ENCODE measurements at regions not wholly inside any gene's neighbourhood (a gene's known extent, or its start where the extent isn't known, plus 50 kb on each side); places are given as distances from the start of the nearest gene placed in this dataset.

DNA sequence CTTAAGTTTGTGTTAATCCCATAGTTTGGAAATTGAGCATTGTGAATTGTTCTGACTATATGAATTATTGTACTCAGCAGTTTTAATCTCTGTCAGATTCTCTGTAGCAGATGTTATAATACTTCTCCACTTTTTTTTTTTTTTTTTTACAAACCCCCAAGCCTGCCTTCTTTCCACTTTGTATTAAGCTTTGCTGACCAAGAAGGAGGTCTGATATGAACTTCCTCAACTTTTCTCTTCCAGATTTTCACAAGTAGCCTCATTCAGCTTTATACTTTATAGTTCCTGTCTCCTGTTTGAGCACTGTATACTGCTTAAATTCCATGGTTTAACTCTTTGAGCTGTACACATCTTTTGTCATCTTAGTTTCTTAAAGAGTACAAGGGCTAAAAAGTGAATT lies 105.0 kb downstream of the HAUS1 start:
- CTCF ChIA-PET: interaction anchor here (0.7 kb wide), 1 partner anchor 23 kb away, joined by 3 read pairs; no protein-coding TSS in a partner anchor
- POLR2A ChIA-PET: interaction anchor here (1.7 kb wide), 1 partner anchor 36 kb away, joined by 5 read pairs; a partner anchor contains a TSS
- no peaks in the 10 kb centered on the region; a peak in 1 of 3 replicates for H3K36me3 ChIP-seq (ENCODE audit: control insufficient read depth in 2 of 2, insufficient read depth in 1 of 2, low read length in 2 of 2)
- H3K9me3 ChIP-seq (ENCODE audit: control insufficient read depth, insufficient read depth, low read depth, low read length): no peaks in the 10 kb centered on the region
- H3K4me3 ChIP-seq (ENCODE audit: low read depth, low read length): no peak overlapping the region
- TF ChIP-seq ZNF514 (tag by site-specific recombination; IDR thresholded peaks at IDR 0.05) (no peak), ZNF555 (tag by site-specific recombination; conservative IDR thresholded peaks at IDR 0.05) (no peak), ZNF830 (tag by site-specific recombination; IDR thresholded peaks at IDR 0.05; ENCODE audit: low read depth) (no peak), ZNF16 (tag by site-specific recombination; IDR thresholded peaks at IDR 0.05; ENCODE audit: low read depth) (no peak), ZNF544 (tag by site-specific recombination; IDR thresholded peaks at IDR 0.05) (no peak), ZSCAN23 (tag by site-specific recombination; IDR thresholded peaks at IDR 0.05) (no peak), GFI1B (tag by site-specific recombination; IDR thresholded peaks at IDR 0.05) (no peak)
- TF ChIP-seq, protein P1, sequence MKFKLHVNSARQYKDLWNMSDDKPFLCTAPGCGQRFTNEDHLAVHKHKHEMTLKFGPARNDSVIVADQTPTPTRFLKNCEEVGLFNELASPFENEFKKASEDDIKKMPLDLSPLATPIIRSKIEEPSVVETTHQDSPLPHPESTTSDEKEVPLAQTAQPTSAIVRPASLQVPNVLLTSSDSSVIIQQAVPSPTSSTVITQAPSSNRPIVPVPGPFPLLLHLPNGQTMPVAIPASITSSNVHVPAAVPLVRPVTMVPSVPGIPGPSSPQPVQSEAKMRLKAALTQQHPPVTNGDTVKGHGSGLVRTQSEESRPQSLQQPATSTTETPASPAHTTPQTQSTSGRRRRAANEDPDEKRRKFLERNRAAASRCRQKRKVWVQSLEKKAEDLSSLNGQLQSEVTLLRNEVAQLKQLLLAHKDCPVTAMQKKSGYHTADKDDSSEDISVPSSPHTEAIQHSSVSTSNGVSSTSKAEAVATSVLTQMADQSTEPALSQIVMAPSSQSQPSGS (tag by site-specific recombination; IDR thresholded peaks at IDR 0.05; ENCODE audit: low read depth): no peak
- TF ChIP-seq, protein P2, sequence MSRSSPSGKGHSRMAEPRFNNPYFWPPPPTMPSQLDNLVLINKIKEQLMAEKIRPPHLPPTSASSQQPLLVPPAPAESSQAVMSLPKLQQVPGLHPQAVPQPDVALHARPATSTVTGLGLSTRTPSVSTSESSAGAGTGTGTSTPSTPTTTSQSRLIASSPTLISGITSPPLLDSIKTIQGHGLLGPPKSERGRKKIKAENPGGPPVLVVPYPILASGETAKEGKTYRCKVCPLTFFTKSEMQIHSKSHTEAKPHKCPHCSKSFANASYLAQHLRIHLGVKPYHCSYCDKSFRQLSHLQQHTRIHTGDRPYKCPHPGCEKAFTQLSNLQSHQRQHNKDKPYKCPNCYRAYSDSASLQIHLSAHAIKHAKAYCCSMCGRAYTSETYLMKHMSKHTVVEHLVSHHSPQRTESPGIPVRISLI (tag by site-specific recombination; IDR thresholded peaks at IDR 0.05): no peak
- TF ChIP-seq, protein P3, sequence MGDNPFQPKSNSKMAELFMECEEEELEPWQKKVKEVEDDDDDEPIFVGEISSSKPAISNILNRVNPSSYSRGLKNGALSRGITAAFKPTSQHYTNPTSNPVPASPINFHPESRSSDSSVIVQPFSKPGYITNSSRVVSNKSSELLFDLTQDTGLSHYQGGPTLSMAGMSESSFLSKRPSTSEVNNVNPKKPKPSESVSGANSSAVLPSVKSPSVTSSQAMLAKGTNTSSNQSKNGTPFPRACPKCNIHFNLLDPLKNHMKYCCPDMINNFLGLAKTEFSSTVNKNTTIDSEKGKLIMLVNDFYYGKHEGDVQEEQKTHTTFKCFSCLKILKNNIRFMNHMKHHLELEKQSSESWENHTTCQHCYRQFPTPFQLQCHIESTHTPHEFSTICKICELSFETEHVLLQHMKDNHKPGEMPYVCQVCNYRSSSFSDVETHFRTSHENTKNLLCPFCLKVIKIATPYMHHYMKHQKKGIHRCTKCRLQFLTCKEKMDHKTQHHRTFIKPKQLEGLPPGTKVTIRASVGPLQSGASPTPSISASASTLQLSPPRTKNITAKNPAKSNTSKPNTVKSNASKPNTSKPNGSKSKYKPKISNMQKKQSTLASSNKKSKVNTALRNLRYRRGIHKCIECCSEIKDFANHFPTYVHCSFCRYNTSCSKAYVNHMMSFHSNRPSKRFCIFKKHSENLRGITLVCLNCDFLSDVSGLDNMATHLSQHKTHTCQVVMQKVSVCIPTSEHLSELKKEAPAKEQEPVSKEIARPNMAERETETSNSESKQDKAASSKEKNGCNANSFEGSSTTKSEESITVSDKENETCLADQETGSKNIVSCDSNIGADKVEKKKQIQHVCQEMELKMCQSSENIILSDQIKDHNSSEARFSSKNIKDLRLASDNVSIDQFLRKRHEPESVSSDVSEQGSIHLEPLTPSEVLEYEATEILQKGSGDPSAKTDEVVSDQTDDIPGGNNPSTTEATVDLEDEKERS (tag by site-specific recombination; IDR thresholded peaks at IDR 0.05): no peak
- TF ChIP-seq, protein P4, sequence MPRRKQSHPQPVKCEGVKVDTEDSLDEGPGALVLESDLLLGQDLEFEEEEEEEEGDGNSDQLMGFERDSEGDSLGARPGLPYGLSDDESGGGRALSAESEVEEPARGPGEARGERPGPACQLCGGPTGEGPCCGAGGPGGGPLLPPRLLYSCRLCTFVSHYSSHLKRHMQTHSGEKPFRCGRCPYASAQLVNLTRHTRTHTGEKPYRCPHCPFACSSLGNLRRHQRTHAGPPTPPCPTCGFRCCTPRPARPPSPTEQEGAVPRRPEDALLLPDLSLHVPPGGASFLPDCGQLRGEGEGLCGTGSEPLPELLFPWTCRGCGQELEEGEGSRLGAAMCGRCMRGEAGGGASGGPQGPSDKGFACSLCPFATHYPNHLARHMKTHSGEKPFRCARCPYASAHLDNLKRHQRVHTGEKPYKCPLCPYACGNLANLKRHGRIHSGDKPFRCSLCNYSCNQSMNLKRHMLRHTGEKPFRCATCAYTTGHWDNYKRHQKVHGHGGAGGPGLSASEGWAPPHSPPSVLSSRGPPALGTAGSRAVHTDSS (tag by site-specific recombination; IDR thresholded peaks at IDR 0.05): no peak
- TF ChIP-seq, protein P5, sequence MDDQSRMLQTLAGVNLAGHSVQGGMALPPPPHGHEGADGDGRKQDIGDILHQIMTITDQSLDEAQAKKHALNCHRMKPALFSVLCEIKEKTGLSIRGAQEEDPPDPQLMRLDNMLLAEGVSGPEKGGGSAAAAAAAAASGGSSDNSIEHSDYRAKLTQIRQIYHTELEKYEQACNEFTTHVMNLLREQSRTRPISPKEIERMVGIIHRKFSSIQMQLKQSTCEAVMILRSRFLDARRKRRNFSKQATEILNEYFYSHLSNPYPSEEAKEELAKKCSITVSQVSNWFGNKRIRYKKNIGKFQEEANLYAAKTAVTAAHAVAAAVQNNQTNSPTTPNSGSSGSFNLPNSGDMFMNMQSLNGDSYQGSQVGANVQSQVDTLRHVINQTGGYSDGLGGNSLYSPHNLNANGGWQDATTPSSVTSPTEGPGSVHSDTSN (CRISPR knock-in tag; IDR thresholded peaks at IDR 0.05): no peak
- H3K27ac ChIP-seq (ENCODE audit: extremely low read depth, low read depth, low read length): no peak overlapping the region
- peaks cover 16% of the 10 kb centered on the region for H3K4me1 ChIP-seq (ENCODE audit: control insufficient read depth, insufficient read depth, low read length)

DNA sequence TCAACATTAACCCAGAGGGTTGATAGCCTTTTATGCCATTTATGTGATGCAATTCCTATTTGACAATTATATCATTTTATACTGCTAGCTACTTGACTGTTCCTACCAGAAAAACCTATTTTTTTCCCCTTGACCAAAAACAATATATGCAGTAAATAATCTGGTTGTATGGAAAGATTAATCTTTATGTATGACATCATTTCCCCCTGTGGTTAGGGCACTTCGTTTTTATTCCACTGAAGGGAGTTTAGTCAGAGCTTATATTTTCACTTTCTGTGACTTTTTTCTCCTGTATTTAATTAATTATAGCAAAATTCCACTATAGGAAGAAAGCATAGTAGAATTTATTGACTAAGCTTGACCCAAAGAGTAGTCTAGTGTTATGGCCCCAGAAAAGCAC lies 107.6 kb downstream of the HAUS1 start:
- Histone ChIP-seq H3K4me1 (ENCODE audit: control insufficient read depth, insufficient read depth, low read length) (peaks cover 14% of the 10 kb centered on the region), H3K27ac (ENCODE audit: extremely low read depth, low read depth, low read length) (no peak overlapping the region), H3K4me3 (ENCODE audit: low read depth, low read length) (no peak overlapping the region), H3K36me3 (ENCODE audit: control insufficient read depth in 2 of 2, insufficient read depth in 1 of 2, low read length in 2 of 2) (peaks cover 4 to 12% of the 10 kb centered on the region in 2 experiments), H3K9me3 (ENCODE audit: control insufficient read depth, insufficient read depth, low read depth, low read length) (no peaks in the 10 kb centered on the region)
- CTCF ChIA-PET: interaction anchor here (2.1 to 3.0 kb wide), 3 partner anchors 10 to 63 kb away, joined by 12 to 27 read pairs (median 20); a partner anchor contains a TSS
- TF ChIP-seq ZNF37A (tag by site-specific recombination; IDR thresholded peaks at IDR 0.05): no peak
- TF ChIP-seq, protein P6, sequence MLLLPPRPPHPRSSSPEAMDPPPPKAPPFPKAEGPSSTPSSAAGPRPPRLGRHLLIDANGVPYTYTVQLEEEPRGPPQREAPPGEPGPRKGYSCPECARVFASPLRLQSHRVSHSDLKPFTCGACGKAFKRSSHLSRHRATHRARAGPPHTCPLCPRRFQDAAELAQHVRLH (tag by site-specific recombination; IDR thresholded peaks at IDR 0.05): no peak
- TF ChIP-seq, protein P7, sequence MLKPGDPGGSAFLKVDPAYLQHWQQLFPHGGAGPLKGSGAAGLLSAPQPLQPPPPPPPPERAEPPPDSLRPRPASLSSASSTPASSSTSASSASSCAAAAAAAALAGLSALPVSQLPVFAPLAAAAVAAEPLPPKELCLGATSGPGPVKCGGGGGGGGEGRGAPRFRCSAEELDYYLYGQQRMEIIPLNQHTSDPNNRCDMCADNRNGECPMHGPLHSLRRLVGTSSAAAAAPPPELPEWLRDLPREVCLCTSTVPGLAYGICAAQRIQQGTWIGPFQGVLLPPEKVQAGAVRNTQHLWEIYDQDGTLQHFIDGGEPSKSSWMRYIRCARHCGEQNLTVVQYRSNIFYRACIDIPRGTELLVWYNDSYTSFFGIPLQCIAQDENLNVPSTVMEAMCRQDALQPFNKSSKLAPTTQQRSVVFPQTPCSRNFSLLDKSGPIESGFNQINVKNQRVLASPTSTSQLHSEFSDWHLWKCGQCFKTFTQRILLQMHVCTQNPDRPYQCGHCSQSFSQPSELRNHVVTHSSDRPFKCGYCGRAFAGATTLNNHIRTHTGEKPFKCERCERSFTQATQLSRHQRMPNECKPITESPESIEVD (tag by site-specific recombination; IDR thresholded peaks at IDR 0.05): peak; percentile 90
- TF ChIP-seq, protein P1 (tag by site-specific recombination; IDR thresholded peaks at IDR 0.05; ENCODE audit: low read depth): peak; percentile 69
- TF ChIP-seq ZNF629 (tag by site-specific recombination; IDR thresholded peaks at IDR 0.05): peak; percentile 61
- POLR2A ChIA-PET: interaction anchor here (0.8 to 1.1 kb wide), 3 partner anchors 13 to 39 kb away, joined by 3 to 5 read pairs (median 3); a partner anchor contains a TSS
